ENCODE measurements at regions not wholly inside any gene's neighbourhood (a gene's known extent, or its start where the extent isn't known, plus 50 kb on each side); places are given as distances from the start of the nearest gene placed in this dataset.

GRCh38 chr16:59909262-59909661 is 1175.1 kb upstream of the GOT2 start:
- Histone ChIP-seq H3K4me1 (ENCODE audit: control insufficient read depth in 3 of 3, insufficient read depth in 2 of 3, low read depth in 1 of 3, low read length in 2 of 3) (no peaks in the 10 kb centered on the region), H3K27me3 (ENCODE audit: control insufficient read depth in 3 of 3, insufficient read depth in 3 of 3, low read length in 3 of 3) (no peaks in the 10 kb centered on the region), H3K4me3 (ENCODE audit: low read depth in 1 of 3, low read length in 3 of 3) (no peak overlapping the region), H3K27ac (ENCODE audit: low read depth in 1 of 3, low read length in 2 of 3) (no peak overlapping the region), H3K36me3 (ENCODE audit: control insufficient read depth in 3 of 3, insufficient read depth in 2 of 3, low read depth in 1 of 3, low read length in 3 of 3) (no peaks in the 10 kb centered on the region), H3K9me3 (ENCODE audit: control insufficient read depth in 2 of 2, insufficient read depth in 1 of 2, low read depth in 1 of 2, low read length in 1 of 2) (no peaks in the 10 kb centered on the region)
- WGBS, 3 donors, result 25 to 48% (median 30%) methylated on average over 5 of the region's 5 CpGs
- FAIRE-seq, result no peak
- DNase-seq, result no peak

GRCh38 chr16:59907611-59908010 is 1173.5 kb upstream of the GOT2 start:
- Histone ChIP-seq H3K4me3 (ENCODE audit: low read depth in 1 of 3, low read length in 3 of 3) (no peak overlapping the region), H3K27me3 (ENCODE audit: control insufficient read depth in 3 of 3, insufficient read depth in 3 of 3, low read length in 3 of 3) (no peaks in the 10 kb centered on the region), H3K9me3 (ENCODE audit: control insufficient read depth in 2 of 2, insufficient read depth in 1 of 2, low read depth in 1 of 2, low read length in 1 of 2) (no peaks in the 10 kb centered on the region), H3K36me3 (ENCODE audit: control insufficient read depth in 3 of 3, insufficient read depth in 2 of 3, low read depth in 1 of 3, low read length in 3 of 3) (no peaks in the 10 kb centered on the region), H3K27ac (ENCODE audit: low read depth in 1 of 3, low read length in 2 of 3) (no peak overlapping the region), H3K4me1 (ENCODE audit: control insufficient read depth in 3 of 3, insufficient read depth in 2 of 3, low read depth in 1 of 3, low read length in 2 of 3) (no peaks in the 10 kb centered on the region)
- WGBS, 3 donors, result 63 to 78% (median 73%) methylated on average over 4 of the region's 4 CpGs
- no peak for FAIRE-seq
- DNase-seq, result no peak

- Histone ChIP-seq H3K4me3 (ENCODE audit: low read depth in 1 of 3, low read length in 3 of 3) (no peak overlapping the region), H3K27me3 (ENCODE audit: control insufficient read depth in 3 of 3, insufficient read depth in 3 of 3, low read length in 3 of 3) (no peaks in the 10 kb centered on the region), H3K27ac (ENCODE audit: low read depth in 1 of 3, low read length in 2 of 3) (no peak overlapping the region), H3K4me1 (ENCODE audit: control insufficient read depth in 3 of 3, insufficient read depth in 2 of 3, low read depth in 1 of 3, low read length in 2 of 3) (no peaks in the 10 kb centered on the region), H3K36me3 (ENCODE audit: control insufficient read depth in 3 of 3, insufficient read depth in 2 of 3, low read depth in 1 of 3, low read length in 3 of 3) (no peaks in the 10 kb centered on the region), H3K9me3 (ENCODE audit: control insufficient read depth in 2 of 2, insufficient read depth in 1 of 2, low read depth in 1 of 2, low read length in 1 of 2) (no peaks in the 10 kb centered on the region)
- WGBS, 3 donors, result 75% methylated on average over 6 of the region's 6 CpGs
- FAIRE-seq (no peak), DNase-seq (no peak)
Observed at GRCh38 chr16:59905606-59906005, 1171.5 kb upstream of the GOT2 start.

GRCh38 chr16:59905131-59905530 is 1171.0 kb upstream of the GOT2 start:
- H3K9me3 ChIP-seq (ENCODE audit: control insufficient read depth in 2 of 2, insufficient read depth in 1 of 2, low read depth in 1 of 2, low read length in 1 of 2), result no peaks in the 10 kb centered on the region
- H3K27me3 ChIP-seq (ENCODE audit: control insufficient read depth in 3 of 3, insufficient read depth in 3 of 3, low read length in 3 of 3), result no peaks in the 10 kb centered on the region
- no peak overlapping the region for H3K27ac ChIP-seq (ENCODE audit: low read depth in 1 of 3, low read length in 2 of 3)
- H3K4me1 ChIP-seq (ENCODE audit: control insufficient read depth in 3 of 3, insufficient read depth in 2 of 3, low read depth in 1 of 3, low read length in 2 of 3), result no peaks in the 10 kb centered on the region
- FAIRE-seq, result no peak
- WGBS, 3 donors, result 47 to 74% (median 61%) methylated on average over 2 of the region's 2 CpGs
- no peak overlapping the region for H3K4me3 ChIP-seq (ENCODE audit: low read depth in 1 of 3, low read length in 3 of 3)
- DNase-seq, result no peak
- H3K36me3 ChIP-seq (ENCODE audit: control insufficient read depth in 3 of 3, insufficient read depth in 2 of 3, low read depth in 1 of 3, low read length in 3 of 3), result no peaks in the 10 kb centered on the region

- Histone ChIP-seq H3K36me3 (ENCODE audit: control insufficient read depth in 3 of 3, insufficient read depth in 2 of 3, low read depth in 1 of 3, low read length in 3 of 3) (no peaks in the 10 kb centered on the region), H3K27me3 (ENCODE audit: control insufficient read depth in 3 of 3, insufficient read depth in 3 of 3, low read length in 3 of 3) (no peaks in the 10 kb centered on the region), H3K27ac (ENCODE audit: low read depth in 1 of 3, low read length in 2 of 3) (no peak overlapping the region), H3K4me1 (ENCODE audit: control insufficient read depth in 3 of 3, insufficient read depth in 2 of 3, low read depth in 1 of 3, low read length in 2 of 3) (no peaks in the 10 kb centered on the region), H3K9me3 (ENCODE audit: control insufficient read depth in 2 of 2, insufficient read depth in 1 of 2, low read depth in 1 of 2, low read length in 1 of 2) (no peaks in the 10 kb centered on the region), H3K4me3 (ENCODE audit: low read depth in 1 of 3, low read length in 3 of 3) (no peak overlapping the region)
- FAIRE-seq, result no peak
- 56 to 77% (median 76%) methylated on average over 2 of the region's 2 CpGs for WGBS, 3 donors
- no peak for DNase-seq
Observed at GRCh38 chr16:59899940-59900339, 1165.8 kb upstream of the GOT2 start.

- DNase-seq (no peak), FAIRE-seq (no peak)
- Histone ChIP-seq H3K9me3 (ENCODE audit: control insufficient read depth in 2 of 2, insufficient read depth in 1 of 2, low read depth in 1 of 2, low read length in 1 of 2) (no peaks in the 10 kb centered on the region), H3K27ac (ENCODE audit: low read depth in 1 of 3, low read length in 2 of 3) (no peak overlapping the region), H3K4me3 (ENCODE audit: low read depth in 1 of 3, low read length in 3 of 3) (no peak overlapping the region), H3K36me3 (ENCODE audit: control insufficient read depth in 3 of 3, insufficient read depth in 2 of 3, low read depth in 1 of 3, low read length in 3 of 3) (no peaks in the 10 kb centered on the region), H3K4me1 (ENCODE audit: control insufficient read depth in 3 of 3, insufficient read depth in 2 of 3, low read depth in 1 of 3, low read length in 2 of 3) (no peaks in the 10 kb centered on the region), H3K27me3 (ENCODE audit: control insufficient read depth in 3 of 3, insufficient read depth in 3 of 3, low read length in 3 of 3) (no peaks in the 10 kb centered on the region)
- WGBS, 3 donors, result 94 to 96% (median 95%) methylated on average over 8 of the region's 8 CpGs
Observed at GRCh38 chr16:59892376-59892775, 1158.3 kb upstream of the GOT2 start.

- WGBS, 3 donors, result 70 to 79% (median 72%) methylated on average over 2 of the region's 2 CpGs
- Histone ChIP-seq H3K9me3 (ENCODE audit: control insufficient read depth in 2 of 2, insufficient read depth in 1 of 2, low read depth in 1 of 2, low read length in 1 of 2) (no peaks in the 10 kb centered on the region), H3K27me3 (ENCODE audit: control insufficient read depth in 3 of 3, insufficient read depth in 3 of 3, low read length in 3 of 3) (no peaks in the 10 kb centered on the region), H3K4me1 (ENCODE audit: control insufficient read depth in 3 of 3, insufficient read depth in 2 of 3, low read depth in 1 of 3, low read length in 2 of 3) (no peaks in the 10 kb centered on the region), H3K4me3 (ENCODE audit: low read depth in 1 of 3, low read length in 3 of 3) (no peak overlapping the region), H3K36me3 (ENCODE audit: control insufficient read depth in 3 of 3, insufficient read depth in 2 of 3, low read depth in 1 of 3, low read length in 3 of 3) (no peaks in the 10 kb centered on the region), H3K27ac (ENCODE audit: low read depth in 1 of 3, low read length in 2 of 3) (no peak overlapping the region)
- FAIRE-seq (no peak), DNase-seq (no peak)
Observed at GRCh38 chr16:59887856-59888255, 1153.7 kb upstream of the GOT2 start.

GRCh38 chr16:59886021-59886420 is 1151.9 kb upstream of the GOT2 start:
- DNase-seq, result no peak
- no peak for FAIRE-seq
- 61 to 69% (median 62%) methylated on average over 2 of the region's 2 CpGs for WGBS, 3 donors

GRCh38 chr16:59881376-59881775 is 1147.3 kb upstream of the GOT2 start:
- WGBS, 3 donors, result 56 to 65% (median 64%) methylated on average over 3 of the region's 3 CpGs
- no peaks in the 10 kb centered on the region for H3K27me3 ChIP-seq (ENCODE audit: control insufficient read depth in 3 of 3, insufficient read depth in 3 of 3, low read length in 3 of 3)

More at GRCh38 chr16:59886021-59886420, 1151.9 kb upstream of the GOT2 start:
- no peaks in the 10 kb centered on the region for H3K27me3 ChIP-seq (ENCODE audit: control insufficient read depth in 3 of 3, insufficient read depth in 3 of 3, low read length in 3 of 3)
- H3K4me3 ChIP-seq (ENCODE audit: low read depth in 1 of 3, low read length in 3 of 3), result no peak overlapping the region
- no peaks in the 10 kb centered on the region for H3K9me3 ChIP-seq (ENCODE audit: control insufficient read depth in 2 of 2, insufficient read depth in 1 of 2, low read depth in 1 of 2, low read length in 1 of 2)
- no peaks in the 10 kb centered on the region for H3K36me3 ChIP-seq (ENCODE audit: control insufficient read depth in 3 of 3, insufficient read depth in 2 of 3, low read depth in 1 of 3, low read length in 3 of 3)
- H3K27ac ChIP-seq (ENCODE audit: low read depth in 1 of 3, low read length in 2 of 3), result no peak overlapping the region
- H3K4me1 ChIP-seq (ENCODE audit: control insufficient read depth in 3 of 3, insufficient read depth in 2 of 3, low read depth in 1 of 3, low read length in 2 of 3), result no peaks in the 10 kb centered on the region

More at GRCh38 chr16:59881376-59881775, 1147.3 kb upstream of the GOT2 start:
- no peak for DNase-seq
- H3K4me1 ChIP-seq (ENCODE audit: control insufficient read depth in 3 of 3, insufficient read depth in 2 of 3, low read depth in 1 of 3, low read length in 2 of 3), result no peaks in the 10 kb centered on the region
- FAIRE-seq, result no peak
- no peak overlapping the region for H3K27ac ChIP-seq (ENCODE audit: low read depth in 1 of 3, low read length in 2 of 3)
- no peaks in the 10 kb centered on the region for H3K36me3 ChIP-seq (ENCODE audit: control insufficient read depth in 3 of 3, insufficient read depth in 2 of 3, low read depth in 1 of 3, low read length in 3 of 3)
- H3K9me3 ChIP-seq (ENCODE audit: control insufficient read depth in 2 of 2, insufficient read depth in 1 of 2, low read depth in 1 of 2, low read length in 1 of 2), result no peaks in the 10 kb centered on the region
- no peak overlapping the region for H3K4me3 ChIP-seq (ENCODE audit: low read depth in 1 of 3, low read length in 3 of 3)

All from small intestine (tissue), 7 donors.